ENCODE measurements at regions not wholly inside any gene's neighbourhood (a gene's known extent, or its start where the extent isn't known, plus 50 kb on each side); places are given as distances from the start of the nearest gene placed in this dataset.

DNA sequence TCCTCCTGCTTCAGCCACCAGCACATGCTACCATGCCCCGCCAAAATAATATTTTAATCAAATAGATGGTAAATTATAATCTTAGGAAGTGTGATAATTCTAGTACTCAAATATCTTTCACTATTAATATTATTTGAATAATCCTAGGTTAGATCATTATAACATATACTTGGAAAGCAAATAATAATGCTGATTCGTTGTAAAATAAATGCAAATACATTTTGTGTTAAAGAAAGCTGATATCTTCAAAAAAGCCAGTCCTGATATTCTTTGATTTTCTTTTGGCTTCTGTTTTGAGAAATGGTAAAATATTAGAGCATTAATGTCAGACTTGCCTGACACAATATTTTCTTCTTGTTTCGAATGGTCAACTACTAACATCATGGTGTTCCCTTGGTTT, 116.3 kb upstream of the ADAMTS5 start:
- CTCF ChIA-PET: no interaction called here
- TF ChIP-seq, protein P1, sequence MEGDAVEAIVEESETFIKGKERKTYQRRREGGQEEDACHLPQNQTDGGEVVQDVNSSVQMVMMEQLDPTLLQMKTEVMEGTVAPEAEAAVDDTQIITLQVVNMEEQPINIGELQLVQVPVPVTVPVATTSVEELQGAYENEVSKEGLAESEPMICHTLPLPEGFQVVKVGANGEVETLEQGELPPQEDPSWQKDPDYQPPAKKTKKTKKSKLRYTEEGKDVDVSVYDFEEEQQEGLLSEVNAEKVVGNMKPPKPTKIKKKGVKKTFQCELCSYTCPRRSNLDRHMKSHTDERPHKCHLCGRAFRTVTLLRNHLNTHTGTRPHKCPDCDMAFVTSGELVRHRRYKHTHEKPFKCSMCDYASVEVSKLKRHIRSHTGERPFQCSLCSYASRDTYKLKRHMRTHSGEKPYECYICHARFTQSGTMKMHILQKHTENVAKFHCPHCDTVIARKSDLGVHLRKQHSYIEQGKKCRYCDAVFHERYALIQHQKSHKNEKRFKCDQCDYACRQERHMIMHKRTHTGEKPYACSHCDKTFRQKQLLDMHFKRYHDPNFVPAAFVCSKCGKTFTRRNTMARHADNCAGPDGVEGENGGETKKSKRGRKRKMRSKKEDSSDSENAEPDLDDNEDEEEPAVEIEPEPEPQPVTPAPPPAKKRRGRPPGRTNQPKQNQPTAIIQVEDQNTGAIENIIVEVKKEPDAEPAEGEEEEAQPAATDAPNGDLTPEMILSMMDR (IDR thresholded peaks at IDR 0.05; ENCODE audit: insufficient read depth, low read length, missing control alignments): no peak

DNA sequence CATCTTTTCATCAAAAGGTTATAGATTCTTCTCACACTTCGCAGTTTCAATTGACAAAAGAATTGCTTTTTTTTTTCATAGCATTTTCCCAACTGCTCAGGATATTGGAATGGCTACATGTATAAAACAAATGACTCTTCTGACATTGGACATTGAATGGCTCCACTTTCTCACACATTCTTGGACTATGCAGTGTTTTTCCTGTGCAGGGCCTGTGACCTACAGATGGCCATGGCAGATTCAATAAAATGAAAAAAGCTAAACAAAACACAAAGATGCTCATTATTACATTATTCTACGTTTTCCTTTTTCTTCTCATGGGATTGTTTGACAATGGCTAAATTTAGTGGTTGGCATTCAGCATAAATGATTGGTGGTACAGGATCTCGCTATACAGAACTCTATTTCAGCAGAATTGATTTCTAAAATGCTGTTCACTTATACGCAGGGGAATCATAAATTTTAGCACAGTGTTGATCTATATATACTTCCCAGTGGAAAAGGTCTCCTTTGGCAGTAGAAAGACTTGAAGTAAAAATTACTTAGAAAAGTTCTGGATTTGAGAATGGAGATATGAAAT, 115.6 kb upstream of the ADAMTS5 start:
- TF ChIP-seq, protein P1 (IDR thresholded peaks at IDR 0.05; ENCODE audit: insufficient read depth, low read length, missing control alignments): no peak
- H3K4me3 ChIP-seq (ENCODE audit: low read depth, low read length): no peak overlapping the region
- no peak for DNase-seq (ENCODE audit: low read depth, low spot score)
- ChIA-PET POLR2A (no interaction called here), CTCF (no interaction called here)

More for the DNA sequence above, 116.3 kb upstream of the ADAMTS5 start:
- POLR2A ChIA-PET: no interaction called here
- H3K4me3 ChIP-seq (ENCODE audit: low read depth, low read length): no peak overlapping the region
- no peak for DNase-seq (ENCODE audit: low read depth, low spot score)

DNA sequence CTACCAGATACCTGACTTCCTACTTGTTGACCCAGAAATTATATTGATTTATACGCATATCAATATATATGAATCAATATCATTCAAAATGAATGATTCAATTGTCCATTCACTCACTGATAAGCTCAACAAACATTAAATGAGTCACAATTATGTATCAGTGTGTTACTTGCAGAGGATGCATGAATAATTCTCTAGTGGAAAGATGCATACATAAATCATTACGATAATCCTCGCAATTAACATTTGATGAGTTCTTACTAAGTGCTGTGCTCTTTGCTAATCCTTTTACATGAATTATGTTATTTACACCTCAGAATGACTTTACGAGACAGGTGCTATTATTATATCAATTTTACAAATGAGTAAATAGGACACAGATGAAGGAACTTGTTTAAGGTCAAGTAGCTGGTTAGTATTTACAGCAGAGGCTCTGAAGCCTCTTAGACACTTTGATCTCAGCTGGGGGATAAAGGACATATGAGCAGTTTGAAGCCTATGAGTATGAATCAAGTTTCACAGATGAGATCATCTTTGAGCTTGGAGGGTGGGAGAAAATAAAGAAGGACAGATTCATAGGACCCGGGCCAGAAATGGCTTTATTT, 112.8 kb upstream of the ADAMTS5 start:
- TF ChIP-seq, protein P1 (IDR thresholded peaks at IDR 0.05; ENCODE audit: insufficient read depth, low read length, missing control alignments): no peak
- ChIA-PET CTCF (no interaction called here), POLR2A (no interaction called here)
- no peak for DNase-seq (ENCODE audit: low read depth, low spot score)
- no peak overlapping the region for H3K4me3 ChIP-seq (ENCODE audit: low read depth, low read length)

DNA sequence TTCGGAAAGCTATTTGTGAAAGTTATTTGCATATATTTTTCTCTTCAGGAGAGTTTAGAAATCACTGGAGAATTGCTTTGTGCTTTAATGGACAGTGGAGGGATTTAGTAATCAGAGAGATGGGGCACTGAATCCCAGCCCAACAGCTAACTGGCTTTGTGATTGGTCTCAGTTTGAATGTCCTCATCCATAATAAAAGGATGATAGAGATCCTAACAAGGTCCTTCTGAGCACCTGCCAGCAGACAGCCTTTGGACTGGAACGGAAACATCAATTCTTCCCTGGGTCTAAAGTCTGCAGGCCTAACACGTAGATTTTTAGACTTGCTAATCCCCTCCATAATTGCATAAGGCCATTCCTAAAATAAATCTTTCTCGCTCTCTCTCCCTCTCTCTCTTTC, 112.0 kb upstream of the ADAMTS5 start:
- TF ChIP-seq, protein P1 (IDR thresholded peaks at IDR 0.05; ENCODE audit: insufficient read depth, low read length, missing control alignments): no peak
- DNase-seq (ENCODE audit: low read depth, low spot score): no peak
- ChIA-PET POLR2A (no interaction called here), CTCF (no interaction called here)
- no peak overlapping the region for H3K4me3 ChIP-seq (ENCODE audit: low read depth, low read length)

DNA sequence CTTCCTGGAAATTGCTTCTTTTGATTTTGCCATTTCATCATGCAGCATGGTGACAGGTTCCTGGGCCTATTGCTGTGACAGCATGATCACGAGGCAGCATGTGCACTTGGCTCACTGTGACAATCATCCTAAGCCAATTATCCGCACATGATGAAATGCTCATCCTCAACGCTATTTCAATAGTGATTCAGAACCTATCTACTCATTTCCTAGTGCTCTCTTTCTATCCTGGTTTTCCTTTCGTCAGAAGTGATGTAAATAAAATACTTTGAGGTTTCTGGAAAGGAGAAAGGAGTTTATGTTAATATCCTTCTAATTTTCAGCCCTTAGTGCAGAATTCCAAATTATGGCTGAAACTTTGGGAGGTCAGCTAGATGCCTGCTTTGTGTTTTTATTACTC, 110.6 kb upstream of the ADAMTS5 start:
- H3K4me3 ChIP-seq (ENCODE audit: low read depth, low read length): no peak overlapping the region
- no peak for DNase-seq (ENCODE audit: low read depth, low spot score)
- POLR2A ChIA-PET: no interaction called here
- CTCF ChIA-PET: no interaction called here
- TF ChIP-seq, protein P1 (IDR thresholded peaks at IDR 0.05; ENCODE audit: insufficient read depth, low read length, missing control alignments): no peak

DNA sequence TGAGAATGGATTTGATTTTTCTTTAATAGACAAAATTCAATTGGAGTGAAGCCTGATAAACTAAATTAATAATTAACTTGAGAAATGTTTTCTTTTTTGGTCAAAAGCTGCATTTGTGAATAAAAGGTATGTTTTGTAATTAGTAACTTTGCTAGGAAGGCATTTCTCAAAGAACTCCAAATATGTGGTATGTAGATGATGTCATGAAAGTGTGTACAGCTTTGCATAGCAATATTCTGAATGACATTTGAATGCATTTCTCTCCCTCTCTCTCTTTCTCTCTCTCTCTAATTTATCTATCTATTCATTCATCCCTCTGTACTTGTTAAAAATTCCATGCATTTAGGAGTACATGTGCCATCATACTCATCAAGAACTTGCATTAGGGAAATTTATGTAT, 109.1 kb upstream of the ADAMTS5 start:
- CTCF ChIA-PET: no interaction called here
- no peak for DNase-seq (ENCODE audit: low read depth, low spot score)

More for the DNA sequence above, 109.1 kb upstream of the ADAMTS5 start:
- H3K4me3 ChIP-seq (ENCODE audit: low read depth, low read length): no peak overlapping the region
- POLR2A ChIA-PET: no interaction called here
- TF ChIP-seq, protein P1 (IDR thresholded peaks at IDR 0.05; ENCODE audit: insufficient read depth, low read length, missing control alignments): no peak

Measured in AG04449 (cell line).